Sigmoid colon (tissue), 6 donors: ENCODE measurements at regions not wholly inside any gene's neighbourhood (a gene's known extent, or its start where the extent isn't known, plus 50 kb on each side); places are given as distances from the start of the nearest gene placed in this dataset.

ENCODE experiments used
- DNase-seq: peaks from one replicate; pipeline ENCODE4 v3.0.0-alpha.2; 2019
- H3K27ac ChIP-seq, 4 donors: fragments of 200-600 bp; sonication (generic); one replicate each; pipeline ENCODE4 v1.5.1; 2016 to 2019; ENCODE audit warnings: mild to moderate bottlenecking in 1 of 4
- H3K27me3 ChIP-seq, 3 donors: fragments of 200-600 bp; sonication (generic); one replicate each; pipeline ENCODE4 v1.5.1; 2019; ENCODE audit warnings: mild to moderate bottlenecking in 1 of 3
- H3K36me3 ChIP-seq, 4 donors: fragments of 200-600 bp; sonication (generic); one replicate each; pipeline ENCODE4 v1.5.1; 2016 to 2019
- H3K4me1 ChIP-seq, 4 donors: fragments of 200-600 bp; sonication (generic); one replicate each; pipeline ENCODE4 v1.5.1; 2017 to 2019
- H3K4me3 ChIP-seq, 4 donors: fragments of 200-600 bp; sonication (generic); one replicate each; pipeline ENCODE4 v1.5.1; 2017 to 2019; ENCODE audit warnings: mild to moderate bottlenecking in 2 of 4, moderate library complexity in 1 of 4
- H3K9me3 ChIP-seq, 4 donors: fragments of 200-600 bp in 3 of 4; sonication (generic) in 3 of 4; one replicate each; pipeline versions ENCODE4 v1.5.1 to v1.6.1; 2013 to 2019
- EP300 ChIP-seq, 4 donors: sonication (generic); formaldehyde crosslinking; IDR thresholded peaks; one replicate each; pipeline ENCODE4 v1.6.1; 2017; ENCODE audit warnings: antibody characterized with exemption in 4 of 4
- POLR2A ChIP-seq, 2 donors: fragments of 450-650 bp; IDR thresholded peaks; one replicate each; pipeline ENCODE4 v1.6.1; 2016; ENCODE audit warnings: antibody characterized with exemption in 2 of 2, mild to moderate bottlenecking in 2 of 2, moderate library complexity in 2 of 2
- POLR2AphosphoS5 ChIP-seq, 4 donors: sonication (generic); formaldehyde crosslinking; IDR thresholded peaks; one replicate each; pipeline ENCODE4 v1.6.1; 2017; ENCODE audit warnings: antibody characterized with exemption in 4 of 4
- WGBS, 2 donors: extraction: QIAGEN DNeasy Blood & Tissue Kit; methylation state at CpG; one replicate each; pipeline ENCODE4 v1.1.7; 2013; 5-methylcytosine and 5-hydroxymethylcytosine counted together
- intact Hi-C: fragments of 100-400 bp; cut with DNase I; formaldehyde crosslinking; loops from one replicate; pipeline ENCODE4 v1.15.1; 2023
- TF ChIP-seq, protein P1 (sequence below), 4 experiments: fragments of 450-650 bp in 3 of 4; fragments of 200-600 bp in 1 of 4; IDR thresholded peaks; one replicate each; pipeline ENCODE4 v1.5.1; 2016 to 2019; ENCODE audit warnings: antibody characterized with exemption in 4 of 4, mild to moderate bottlenecking in 3 of 4, moderate library complexity in 2 of 4
- donor health status: healthy with polysubstance abuse.
- donor health status: healthy.

DNA sequence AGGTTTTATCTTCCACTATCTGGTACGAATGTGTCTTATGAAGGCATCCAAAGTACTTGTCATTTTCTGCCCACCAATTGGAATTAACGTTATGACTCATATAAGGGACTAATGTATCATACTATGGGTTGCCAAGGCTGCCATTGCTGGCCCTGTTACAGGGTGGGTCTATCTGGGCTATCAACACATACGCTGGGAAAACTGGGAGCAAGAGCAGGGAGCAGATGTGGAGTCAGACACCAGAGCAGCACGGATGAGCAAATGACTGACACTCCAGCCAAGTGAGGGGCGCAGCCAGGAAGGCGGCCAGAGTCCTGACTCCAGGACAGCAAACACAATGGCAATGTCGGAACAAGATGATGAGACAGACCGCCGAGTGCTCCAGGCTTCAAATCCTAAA, 145.9 kb downstream of the COPS8 start:
- WGBS, 2 donors: 89 to 92% methylated on average over 9 of the region's 9 CpGs
- Histone ChIP-seq H3K36me3 (no peaks in the 10 kb centered on the region), H3K27ac (no peak overlapping the region)

DNA sequence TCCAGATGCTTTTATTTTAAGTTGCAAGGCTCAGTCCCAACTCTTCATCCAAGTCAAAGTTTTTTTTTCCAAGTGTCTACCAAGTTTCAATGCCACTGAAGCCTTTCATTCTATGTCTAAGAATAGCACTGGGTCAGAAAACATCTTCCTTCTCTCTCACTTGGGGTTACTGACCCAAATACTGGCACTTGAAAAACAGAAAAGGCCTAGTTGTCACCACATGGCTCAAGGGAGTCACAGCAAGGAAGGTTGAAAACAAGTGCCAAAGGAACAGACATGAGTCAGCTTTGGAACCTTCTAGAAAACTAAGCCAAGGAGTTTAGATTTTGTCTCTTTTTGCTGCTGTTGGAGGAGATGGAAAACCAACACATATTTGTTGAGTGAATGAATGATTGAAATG, 146.5 kb downstream of the COPS8 start:
- intact Hi-C loops: no loop called here
- Histone ChIP-seq H3K36me3 (no peaks in the 10 kb centered on the region), H3K27me3 (no peaks in the 10 kb centered on the region), H3K9me3 (no peaks in the 10 kb centered on the region), H3K27ac (no peak overlapping the region), H3K4me1 (peaks cover 0 to 44% (median 27%) of the 10 kb centered on the region in 4 donors), H3K4me3 (no peak overlapping the region)
- DNase-seq: no peak
- no peak for TF ChIP-seq EP300 (IDR thresholded peaks at IDR 0.05)
- TF ChIP-seq POLR2AphosphoS5 (IDR thresholded peaks at IDR 0.05): no peak

More for the DNA sequence above, 145.9 kb downstream of the COPS8 start:
- no peak for TF ChIP-seq POLR2AphosphoS5 (IDR thresholded peaks at IDR 0.05)
- TF ChIP-seq POLR2A (IDR thresholded peaks at IDR 0.05): no peak
- TF ChIP-seq EP300 (IDR thresholded peaks at IDR 0.05): no peak
- TF ChIP-seq, protein P1, sequence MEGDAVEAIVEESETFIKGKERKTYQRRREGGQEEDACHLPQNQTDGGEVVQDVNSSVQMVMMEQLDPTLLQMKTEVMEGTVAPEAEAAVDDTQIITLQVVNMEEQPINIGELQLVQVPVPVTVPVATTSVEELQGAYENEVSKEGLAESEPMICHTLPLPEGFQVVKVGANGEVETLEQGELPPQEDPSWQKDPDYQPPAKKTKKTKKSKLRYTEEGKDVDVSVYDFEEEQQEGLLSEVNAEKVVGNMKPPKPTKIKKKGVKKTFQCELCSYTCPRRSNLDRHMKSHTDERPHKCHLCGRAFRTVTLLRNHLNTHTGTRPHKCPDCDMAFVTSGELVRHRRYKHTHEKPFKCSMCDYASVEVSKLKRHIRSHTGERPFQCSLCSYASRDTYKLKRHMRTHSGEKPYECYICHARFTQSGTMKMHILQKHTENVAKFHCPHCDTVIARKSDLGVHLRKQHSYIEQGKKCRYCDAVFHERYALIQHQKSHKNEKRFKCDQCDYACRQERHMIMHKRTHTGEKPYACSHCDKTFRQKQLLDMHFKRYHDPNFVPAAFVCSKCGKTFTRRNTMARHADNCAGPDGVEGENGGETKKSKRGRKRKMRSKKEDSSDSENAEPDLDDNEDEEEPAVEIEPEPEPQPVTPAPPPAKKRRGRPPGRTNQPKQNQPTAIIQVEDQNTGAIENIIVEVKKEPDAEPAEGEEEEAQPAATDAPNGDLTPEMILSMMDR (IDR thresholded peaks at IDR 0.05): no peak
- peaks cover 0 to 47% (median 27%) of the 10 kb centered on the region in 4 donors for H3K4me1 ChIP-seq
- intact Hi-C loops: no loop called here
- DNase-seq: no peak
- no peak overlapping the region for H3K4me3 ChIP-seq
- no peaks in the 10 kb centered on the region for H3K9me3 ChIP-seq
- no peaks in the 10 kb centered on the region for H3K27me3 ChIP-seq

DNA sequence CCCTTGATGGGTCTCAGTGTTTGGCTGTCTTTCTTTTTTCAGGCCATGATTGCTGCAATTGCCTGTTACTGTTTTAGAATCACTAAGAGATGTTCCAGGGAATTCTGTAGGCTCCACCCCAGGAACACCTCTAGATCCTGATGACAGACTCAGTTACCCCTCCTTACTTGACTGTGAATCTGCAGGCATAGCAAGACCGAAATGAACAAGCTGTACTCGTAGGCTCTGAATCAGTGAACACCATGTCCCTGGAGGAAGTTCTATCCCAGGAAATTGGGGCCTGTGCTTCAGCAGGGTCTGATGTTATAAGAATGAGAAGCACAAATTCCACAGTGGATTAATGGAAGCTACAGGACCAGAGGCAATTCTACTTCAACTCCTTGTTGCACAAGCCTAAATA, 148.6 kb downstream of the COPS8 start:
- DNase-seq: no peak
- TF ChIP-seq, protein P1 (IDR thresholded peaks at IDR 0.05): no peak
- TF ChIP-seq EP300 (IDR thresholded peaks at IDR 0.05): peak in 2 of 4 donors; percentile 60 to 80
- TF ChIP-seq POLR2A (IDR thresholded peaks at IDR 0.05): no peak
- peak; percentile 33 to 69 (median 42) for TF ChIP-seq POLR2AphosphoS5 (IDR thresholded peaks at IDR 0.05)
- WGBS, 2 donors: 91 to 92% methylated on average over 2 of the region's 2 CpGs
- intact Hi-C loops: no loop called here
- no peaks in the 10 kb centered on the region for H3K36me3 ChIP-seq
- peaks cover 0 to 33% (median 27%) of the 10 kb centered on the region in 4 donors for H3K4me1 ChIP-seq
- H3K27me3 ChIP-seq: no peaks in the 10 kb centered on the region
- peak overlapping the region; percentile 48 to 80 (median 78) for H3K27ac ChIP-seq
- no peaks in the 10 kb centered on the region for H3K9me3 ChIP-seq
- H3K4me3 ChIP-seq: no peak overlapping the region

DNA sequence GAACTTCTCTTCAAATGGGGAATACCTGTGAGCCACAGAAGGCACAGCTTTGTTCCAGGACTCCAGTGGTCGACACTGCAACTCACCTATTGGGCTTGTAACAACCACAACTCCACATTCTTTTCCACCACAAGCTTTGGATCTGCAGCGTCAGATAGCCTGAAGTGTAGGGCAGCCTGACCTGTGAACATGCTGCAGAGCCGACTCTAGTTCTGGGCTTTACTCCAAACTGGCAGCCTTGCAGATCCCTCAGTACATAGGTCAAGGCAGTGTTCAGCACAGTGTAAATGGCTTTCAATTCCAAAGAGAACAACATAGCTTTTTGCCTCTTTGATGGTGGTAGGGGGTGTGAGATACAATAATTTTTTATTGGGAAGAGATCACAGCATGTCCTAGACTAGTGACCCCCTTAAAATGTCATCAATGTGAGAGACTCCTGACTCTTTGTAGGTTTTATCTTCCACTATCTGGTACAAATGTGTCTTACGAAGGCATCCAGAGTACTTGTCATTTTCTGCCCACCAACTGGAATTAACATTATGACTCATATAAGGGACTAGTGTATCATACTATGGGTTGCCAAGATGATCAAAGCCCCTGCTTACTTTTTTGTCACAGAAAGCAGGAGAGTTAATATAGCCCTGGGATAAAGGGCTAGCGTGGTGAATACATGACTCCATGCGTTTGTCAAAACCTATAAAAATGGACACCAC, 149.8 kb downstream of the COPS8 start:
- TF ChIP-seq POLR2AphosphoS5 (IDR thresholded peaks at IDR 0.05) (peak in 2 of 4 donors; percentile 50 to 58), EP300 (IDR thresholded peaks at IDR 0.05) (no peak)
- DNase-seq: peak; percentile 89
- Histone ChIP-seq H3K4me3 (no peak overlapping the region), H3K27ac (peak overlapping the region; percentile 35 to 80 (median 78)), H3K9me3 (peaks cover 0 to 5% (median 0%) of the 10 kb centered on the region in 4 donors), H3K27me3 (no peaks in the 10 kb centered on the region), H3K36me3 (no peaks in the 10 kb centered on the region), H3K4me1 (peaks cover 0 to 33% (median 27%) of the 10 kb centered on the region in 4 donors)
- intact Hi-C loops: no loop called here
- 63 to 82% methylated on average over 6 of the region's 6 CpGs for WGBS, 2 donors

DNA sequence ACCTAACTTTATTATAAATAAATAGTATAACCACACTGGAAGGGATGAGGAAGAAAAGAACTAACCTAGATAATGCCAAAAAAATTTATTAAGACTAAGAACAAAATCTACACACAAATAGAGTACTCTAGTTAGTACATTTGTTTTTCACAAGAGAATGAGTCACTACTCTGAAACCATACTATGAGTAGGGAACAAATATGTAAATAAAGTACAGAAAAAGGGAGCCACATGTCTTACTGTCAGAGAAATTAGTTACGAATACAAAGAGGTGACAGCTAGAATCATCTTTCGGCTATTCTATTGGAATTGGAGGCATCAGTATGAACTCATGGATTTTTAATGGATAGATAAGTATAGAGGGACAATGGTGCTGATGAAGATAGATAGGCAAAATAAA, 150.5 kb downstream of the COPS8 start:
- Histone ChIP-seq H3K36me3 (no peaks in the 10 kb centered on the region), H3K27me3 (no peaks in the 10 kb centered on the region), H3K27ac (peak overlapping the region in 3 of 4 donors; percentile 77 to 80 (median 79)), H3K4me1 (peaks cover 0 to 33% (median 27%) of the 10 kb centered on the region in 4 donors), H3K9me3 (peaks cover 0 to 9% (median under 1%) of the 10 kb centered on the region in 4 donors), H3K4me3 (no peak overlapping the region)
- TF ChIP-seq, protein P1 (IDR thresholded peaks at IDR 0.05): no peak
- no peak for TF ChIP-seq POLR2A (IDR thresholded peaks at IDR 0.05)
- TF ChIP-seq POLR2AphosphoS5 (IDR thresholded peaks at IDR 0.05): no peak
- no peak for TF ChIP-seq EP300 (IDR thresholded peaks at IDR 0.05)
- intact Hi-C loops: no loop called here
- no peak for DNase-seq
- 84 to 85% methylated on average over 2 of the region's 2 CpGs for WGBS, 2 donors
